ENCODE measurements at regions not wholly inside any gene's neighbourhood (a gene's known extent, or its start where the extent isn't known, plus 50 kb on each side); places are given as distances from the start of the nearest gene placed in this dataset.
"Not testable (repeated sequence)": the region's sequence is repeated elsewhere in the genome, so short reads cannot be mapped to it uniquely, and the experiment has no call there.

DNA sequence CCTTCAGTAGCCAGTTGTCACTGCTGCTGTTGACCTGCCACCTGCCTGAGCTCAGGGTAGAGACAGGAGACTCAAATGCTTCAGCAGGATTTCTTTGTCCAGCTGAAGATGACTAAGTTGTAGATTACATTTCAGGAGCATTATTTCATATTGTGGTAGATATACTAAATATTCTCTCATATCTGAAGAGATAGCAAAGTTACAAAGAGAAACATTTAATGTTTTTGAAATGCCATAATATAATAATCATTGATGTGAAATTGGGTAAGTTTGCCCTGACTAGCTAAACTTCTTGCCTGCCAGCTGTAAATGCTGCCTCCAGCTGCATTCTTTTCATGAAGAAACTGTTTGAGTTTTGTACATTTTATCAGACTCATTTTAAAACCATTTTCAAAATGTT, 247.6 kb upstream of the CNKSR2 start:
- no peak for DNase-seq

DNA sequence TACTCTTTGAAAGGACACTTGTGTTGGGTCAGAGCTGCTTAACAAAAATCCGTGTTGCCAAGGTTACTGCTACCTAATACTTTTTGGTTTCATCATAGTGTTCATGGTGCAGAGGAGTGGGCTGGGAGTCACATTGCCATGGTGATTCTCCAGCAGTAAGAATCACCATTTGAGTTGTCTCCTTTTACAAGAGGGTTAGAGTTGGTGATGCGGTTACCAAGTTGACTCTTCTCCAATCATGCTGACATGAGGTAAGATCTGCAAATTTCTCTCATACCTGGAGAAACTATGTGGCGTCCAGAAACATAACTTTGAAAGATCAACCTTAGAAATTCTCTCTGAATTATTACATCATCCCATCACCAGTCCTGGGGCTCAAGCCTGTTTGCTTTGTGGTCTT, 242.9 kb upstream of the CNKSR2 start:
- no peak for DNase-seq

DNA sequence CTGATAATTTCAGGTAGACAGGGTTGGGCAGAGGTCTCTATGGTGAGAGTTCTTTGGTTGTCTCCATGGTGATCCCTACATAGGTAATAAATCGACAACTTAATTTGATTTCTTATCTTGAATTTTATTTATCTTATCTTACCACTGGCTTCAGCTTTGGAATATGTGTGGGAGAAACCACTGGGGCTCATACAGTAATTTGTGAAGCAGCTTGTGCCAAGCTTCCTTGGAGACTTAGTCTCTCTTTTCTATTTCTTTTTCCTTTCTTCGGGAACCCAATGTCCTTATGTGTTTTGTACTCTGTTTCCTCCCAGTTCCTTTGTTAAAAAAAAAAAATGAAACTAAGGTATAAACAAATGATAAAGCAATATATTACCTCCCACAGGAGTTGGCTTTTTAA, 242.4 kb upstream of the CNKSR2 start:
- no peak for DNase-seq

- no peak for DNase-seq
These were observed 241.4 kb upstream of the CNKSR2 start for GRCh38 chrX:21132686-21133393.

GRCh38 chrX:21150208-21150607, 224.0 kb upstream of the CNKSR2 start:
- no peak for DNase-seq

GRCh38 chrX:21151051-21151450, 223.2 kb upstream of the CNKSR2 start:
- no peak for DNase-seq

- DNase-seq: no peak
These were observed 221.2 kb upstream of the CNKSR2 start for GRCh38 chrX:21153033-21153432.

DNA sequence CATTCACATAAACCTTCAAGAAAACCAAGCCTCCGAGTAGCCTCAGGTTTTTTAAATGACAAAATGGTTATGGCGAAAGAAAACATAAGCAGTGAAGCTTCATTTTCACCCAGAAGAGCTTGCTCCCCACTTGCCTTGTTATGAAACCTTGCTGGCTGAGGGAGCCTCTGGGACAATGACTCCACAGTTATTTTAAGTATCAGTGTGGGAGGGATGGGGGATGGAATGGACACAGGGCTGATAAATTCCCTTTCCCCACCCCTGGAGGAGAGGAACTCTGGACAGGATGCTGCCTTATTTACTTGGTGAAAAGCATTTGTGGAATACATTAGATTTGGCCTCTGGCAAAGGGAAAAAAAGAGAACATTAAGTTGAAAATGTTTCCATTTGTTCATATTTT, 220.7 kb upstream of the CNKSR2 start:
- DNase-seq: no peak

- DNase-seq: no peak
These were observed 218.3 kb upstream of the CNKSR2 start for GRCh38 chrX:21155916-21156315.

DNA sequence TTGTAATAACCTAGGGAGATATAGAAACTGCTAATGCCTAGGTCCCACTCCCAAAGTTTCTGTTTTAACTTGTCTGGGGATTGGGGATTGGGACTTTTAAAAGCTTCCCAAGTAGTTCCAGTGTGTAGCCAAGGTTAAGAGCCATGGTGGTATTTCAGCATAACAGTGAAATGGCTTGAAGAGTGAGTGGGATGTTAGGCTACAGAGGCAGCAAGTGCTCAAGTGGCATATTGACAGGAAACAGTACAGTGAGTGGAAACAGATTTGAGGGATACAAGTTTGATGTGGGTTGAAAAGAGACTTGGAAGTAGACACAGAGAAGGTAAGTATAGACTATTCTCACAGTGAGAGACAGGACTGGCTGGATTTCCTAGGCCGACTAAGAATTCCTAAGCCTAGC, 217.6 kb upstream of the CNKSR2 start:
- DNase-seq: no peak

DNA sequence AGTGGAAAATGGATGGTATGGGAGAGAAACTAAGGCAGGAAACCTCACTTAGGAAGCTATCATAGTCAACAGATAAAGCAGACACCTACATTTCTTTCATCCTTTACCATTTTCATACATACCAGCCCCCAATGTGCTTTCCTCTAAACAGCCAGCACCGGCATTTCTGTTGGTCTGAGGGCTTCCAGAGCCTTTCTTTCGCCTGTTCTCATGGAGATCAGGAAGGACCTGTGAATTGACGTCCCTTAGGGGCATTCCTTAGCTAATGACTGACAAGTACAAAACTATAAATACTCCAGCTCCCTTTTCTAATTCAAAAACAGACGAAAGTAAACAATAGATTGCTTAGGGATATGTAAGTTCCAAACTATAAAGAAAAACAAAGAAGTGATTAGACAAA, 215.5 kb upstream of the CNKSR2 start:
- DNase-seq: no peak

DNA sequence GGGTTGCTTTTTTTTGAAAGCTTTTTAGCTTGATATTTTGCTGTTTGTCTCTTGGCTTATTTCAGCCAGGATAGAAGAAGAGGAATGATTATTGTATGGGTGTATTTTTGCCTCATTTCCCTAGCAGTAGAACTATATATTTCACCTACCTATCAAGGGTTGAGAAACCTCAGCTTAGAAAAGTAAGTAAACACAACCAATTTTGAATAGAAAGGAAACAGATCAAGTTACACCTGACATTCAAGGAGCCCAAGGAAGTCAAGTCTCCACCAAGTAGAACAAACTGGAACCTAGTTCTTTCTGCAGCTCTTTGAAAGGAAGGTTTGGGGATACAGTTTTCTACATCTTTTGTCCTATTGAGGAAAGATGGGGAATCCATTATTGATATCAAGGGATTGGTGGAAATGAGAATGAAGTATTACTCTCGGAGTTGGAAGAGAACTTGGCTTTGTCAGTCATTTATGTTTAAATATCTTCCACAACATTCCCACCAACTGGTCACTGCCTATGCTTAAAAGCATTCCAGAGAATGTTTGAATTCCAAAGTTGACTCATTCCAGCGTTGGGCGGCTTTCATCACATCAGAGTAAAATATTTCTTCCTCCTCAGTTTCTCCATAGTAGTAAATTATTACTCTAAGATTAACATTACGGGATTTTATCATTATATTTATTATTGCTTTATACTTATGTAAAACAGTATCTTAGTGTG, 207.8 kb upstream of the CNKSR2 start:
- DNase-seq: no peak

- DNase-seq: no peak
These were observed 207.2 kb upstream of the CNKSR2 start for GRCh38 chrX:21167011-21167410.

GRCh38 chrX:21167494-21167893, 206.7 kb upstream of the CNKSR2 start:
- no peak for DNase-seq

DNA sequence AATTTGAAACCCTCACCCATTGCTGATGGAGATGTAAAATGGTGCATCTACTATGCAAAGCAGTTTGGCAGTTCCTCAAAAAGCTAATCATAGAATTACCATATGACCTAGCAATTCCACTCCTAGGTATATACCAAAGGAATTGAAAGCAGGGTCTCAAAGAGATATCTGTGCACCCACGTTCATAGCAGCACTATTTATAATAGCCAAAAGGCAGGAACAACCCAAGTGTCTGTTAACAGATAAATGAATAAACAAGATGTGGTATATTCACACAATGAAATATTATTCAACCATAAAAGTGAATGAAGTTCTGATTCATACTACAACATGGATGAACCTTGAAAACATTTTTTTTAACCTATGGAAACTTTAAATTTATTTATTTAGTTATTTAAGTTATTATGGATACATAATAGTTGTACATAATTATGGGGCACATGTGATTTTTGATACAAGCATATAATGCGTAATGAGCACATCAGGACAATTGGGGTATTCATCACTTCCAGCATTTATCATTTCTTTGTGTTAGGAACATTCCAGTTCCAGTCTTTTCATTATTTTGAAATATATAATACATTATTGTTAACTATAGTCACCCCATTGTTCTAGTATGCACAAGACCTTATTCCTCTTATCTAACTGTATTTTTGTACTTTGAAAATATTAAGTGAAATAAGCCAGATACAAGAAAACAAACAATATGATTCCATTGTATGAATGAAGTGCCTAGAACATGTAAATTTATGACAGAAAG, 205.6 kb upstream of the CNKSR2 start:
- no peak for DNase-seq

DNA sequence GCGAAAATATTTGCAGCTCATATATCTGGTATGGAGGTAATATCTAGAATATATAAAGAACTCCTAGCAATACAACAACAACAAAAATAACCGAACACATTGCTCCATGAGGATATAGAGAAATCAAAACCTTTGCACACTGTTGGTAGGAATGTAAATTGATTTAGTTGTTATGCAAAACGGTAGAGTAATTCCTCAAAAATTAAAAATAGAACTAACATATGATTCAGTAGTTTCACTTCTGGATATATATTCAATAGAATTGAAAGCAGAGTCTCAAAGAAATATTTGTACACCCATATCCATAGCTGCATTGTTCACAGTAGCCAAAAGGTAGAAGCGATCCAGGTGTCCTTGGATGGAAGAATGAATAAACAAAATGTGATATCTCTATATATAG, 203.0 kb upstream of the CNKSR2 start:
- DNase-seq: no peak

- DNase-seq: no peak
These were observed 199.8 kb upstream of the CNKSR2 start for GRCh38 chrX:21174439-21174838.

DNA sequence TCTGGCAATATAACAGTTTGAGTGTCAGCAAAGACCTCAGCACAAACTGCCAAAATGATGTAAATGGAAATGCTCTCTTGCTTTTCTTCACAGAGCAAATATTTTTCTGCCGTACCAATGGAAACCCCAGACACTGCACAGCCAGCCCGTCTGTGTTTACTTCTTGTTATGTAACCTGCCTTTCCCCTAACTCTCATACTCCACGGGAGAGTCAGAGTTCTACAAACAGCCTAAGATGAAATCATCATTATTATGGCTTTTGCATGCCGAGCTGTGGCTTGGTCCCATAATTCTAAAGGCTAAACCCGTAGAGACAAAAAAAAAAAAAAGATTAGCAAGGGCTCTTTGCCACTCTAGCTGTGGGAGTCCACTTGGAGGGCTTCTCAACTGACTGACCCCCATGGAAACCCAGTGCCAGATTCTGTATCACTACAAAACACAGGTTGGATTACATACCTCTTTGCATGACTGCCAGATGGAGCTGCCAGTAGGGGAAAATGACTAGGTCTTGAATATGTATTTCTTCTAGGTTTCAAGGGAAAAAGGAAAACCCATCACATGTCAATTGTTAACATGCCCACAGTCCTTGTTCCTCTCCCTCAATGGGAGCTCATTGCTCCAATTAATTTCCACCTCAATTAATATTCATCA, 197.2 kb upstream of the CNKSR2 start:
- DNase-seq: no peak

- no peak for DNase-seq
These were observed 192.9 kb upstream of the CNKSR2 start for GRCh38 chrX:21181232-21181853.

DNA sequence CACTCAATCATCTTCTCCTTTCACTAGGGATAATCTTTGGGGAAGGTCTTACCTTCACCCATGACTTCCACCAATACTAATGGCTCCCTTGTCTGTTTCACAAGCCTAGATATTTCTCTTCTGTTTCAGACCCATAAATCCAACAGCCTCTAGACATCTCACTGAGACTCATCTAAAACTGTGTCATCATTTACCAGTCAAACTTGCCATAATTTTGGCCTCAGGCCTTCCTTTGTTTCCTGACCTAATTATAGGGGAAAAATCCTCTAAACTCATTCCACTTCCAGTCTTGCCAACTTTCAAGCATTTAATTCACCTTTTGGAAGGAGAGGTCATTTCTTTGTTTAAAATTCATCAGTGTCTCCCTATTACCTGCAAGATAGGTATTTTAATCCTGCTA, 181.0 kb upstream of the CNKSR2 start:
- no peak for DNase-seq

GRCh38 chrX:21194526-21194925, 179.7 kb upstream of the CNKSR2 start:
- no peak for DNase-seq

DNA sequence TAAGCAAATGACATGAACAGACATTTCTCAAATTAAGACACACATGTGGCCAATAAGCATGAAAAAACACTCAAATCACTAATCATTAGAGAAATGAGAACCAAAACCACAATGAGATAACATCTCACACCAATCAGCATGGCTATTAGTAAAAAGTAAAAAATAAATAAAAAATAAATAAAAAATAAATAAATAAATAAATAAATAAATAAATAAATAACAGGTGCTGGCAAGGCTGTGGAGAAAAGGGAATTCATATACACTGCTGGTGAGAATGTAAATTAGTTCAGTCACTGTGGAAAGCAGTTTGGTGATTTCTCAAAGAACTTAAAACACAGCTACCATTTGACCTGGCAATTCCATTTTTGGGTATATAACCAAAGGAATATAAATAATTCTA, 167.1 kb upstream of the CNKSR2 start:
- no peak for DNase-seq

- not testable (repeated sequence) for DNase-seq
These were observed 155.0 kb upstream of the CNKSR2 start for GRCh38 chrX:21219208-21219607.

Data from eye (tissue), 1 donor.